Neural progenitor cell (in vitro differentiated cells): ENCODE measurements at regions not wholly inside any gene's neighbourhood (a gene's known extent, or its start where the extent isn't known, plus 50 kb on each side); places are given as distances from the start of the nearest gene placed in this dataset.

Experiments used
- DNase-seq: peaks from one replicate; pipeline ENCODE4 v3.0.0-alpha.2; 2016; ENCODE audit warnings: low spot score
- H2AFZ ChIP-seq: fragments of 200-600 bp; sonication (generic); replicated peaks from 2 replicates; pipeline ENCODE4 v1.6.1; 2016; ENCODE audit warnings: antibody characterized with exemption
- H3F3A ChIP-seq: fragments of 200-600 bp; sonication (generic); 2 replicates; pipeline ENCODE4 v1.6.1; 2016; ENCODE audit warnings: antibody characterized with exemption, low read depth
- H3K27ac ChIP-seq: fragments of 200-600 bp; sonication (generic); 2 replicates; pipeline ENCODE4 v1.5.1; 2016; ENCODE audit warnings: mild to moderate bottlenecking
- H3K27me3 ChIP-seq: fragments of 200-600 bp; sonication (generic); 2 replicates; pipeline ENCODE4 v1.6.1; 2016; ENCODE audit warnings: mild to moderate bottlenecking, moderate library complexity
- H3K36me3 ChIP-seq: fragments of 200-600 bp; sonication (generic); 2 replicates; pipeline ENCODE4 v1.5.1; 2016
- H3K4me1 ChIP-seq: fragments of 200-600 bp; sonication (generic); 2 replicates; pipeline ENCODE4 v1.6.1; 2016; ENCODE audit warnings: mixed run types
- H3K4me2 ChIP-seq: fragments of 200-600 bp; sonication (generic); 2 replicates; pipeline ENCODE4 v1.6.1; 2016
- H3K4me3 ChIP-seq: fragments of 200-600 bp; sonication (generic); 2 replicates; pipeline ENCODE4 v1.5.1; 2016
- H3K79me2 ChIP-seq: fragments of 200-600 bp; sonication (generic); 2 replicates; pipeline ENCODE4 v1.6.1; 2016; ENCODE audit warnings: low read depth
- H3K9ac ChIP-seq: fragments of 200-600 bp; sonication (generic); 2 replicates; pipeline ENCODE4 v1.6.1; 2016
- H3K9me3 ChIP-seq: fragments of 200-600 bp; sonication (generic); 2 replicates; pipeline ENCODE4 v1.5.1; 2016; ENCODE audit warnings: low read depth
- H4K20me1 ChIP-seq: fragments of 200-600 bp; sonication (generic); 2 replicates; pipeline ENCODE4 v1.6.1; 2016; ENCODE audit warnings: low read depth
- H3K27ac Mint-ChIP-seq: 3 replicates; pipeline ENCODE4 v1.8.0; 2021; ENCODE audit warnings: mixed read lengths
- H3K27me3 Mint-ChIP-seq: 2 replicates; pipeline ENCODE4 v1.8.0; 2022; ENCODE audit warnings: low read depth, mild to moderate bottlenecking, inconsistent platforms, moderate library complexity, mixed read lengths; ENCODE audit not compliant: insufficient read depth
- H3K36me3 Mint-ChIP-seq: 3 replicates; pipeline ENCODE4 v1.8.0; 2021; ENCODE audit warnings: mixed read lengths
- H3K4me1 Mint-ChIP-seq: 3 replicates; pipeline ENCODE4 v1.8.0; 2021; ENCODE audit warnings: mixed read lengths
- H3K4me3 Mint-ChIP-seq: 3 replicates; pipeline ENCODE4 v1.8.0; 2021; ENCODE audit warnings: mild to moderate bottlenecking, moderate library complexity, mixed read lengths
- H3K9me3 Mint-ChIP-seq: 3 replicates; pipeline ENCODE4 v1.8.0; 2020; ENCODE audit warnings: mixed read lengths
- EZH2 ChIP-seq: fragments of 200-600 bp; sonication (generic); IDR thresholded peaks from 2 replicates; pipeline ENCODE4 v1.6.1; 2017; ENCODE audit warnings: antibody characterized with exemption, mild to moderate bottlenecking, moderate library complexity
- EZH2phosphoT487 ChIP-seq: fragments of 200-600 bp; sonication (generic); IDR thresholded peaks from 2 replicates; pipeline ENCODE4 v1.6.1; 2017; ENCODE audit warnings: antibody characterized with exemption
- TF ChIP-seq, protein P1 (sequence below): fragments of 200-600 bp; sonication (generic); IDR thresholded peaks from 2 replicates; pipeline ENCODE4 v1.5.1; 2017; ENCODE audit warnings: antibody characterized with exemption, mild to moderate bottlenecking

GRCh38 chr6:28588666-28589065, 63.0 kb downstream of the GPX5 start:
- Histone ChIP-seq H3K27me3 (peaks cover 30% of the 10 kb centered on the region), H3K4me3 (peak overlapping the region; percentile 88), H3K9me3 (no peaks in the 10 kb centered on the region), H2AFZ (no peak overlapping the region), H3F3A (peaks cover 39% of the 10 kb centered on the region), H3K79me2 (peaks cover 26% of the 10 kb centered on the region), H4K20me1 (no peaks in the 10 kb centered on the region), H3K27ac (no peak overlapping the region), H3K4me2 (peak overlapping the region; percentile 85), H3K4me1 (peaks cover 25% of the 10 kb centered on the region), H3K36me3 (no peaks in the 10 kb centered on the region), H3K9ac (no peak overlapping the region)
- no peaks in the 10 kb centered on the region for H3K9me3 Mint-ChIP-seq
- peaks cover 47% of the 10 kb centered on the region for H3K4me1 Mint-ChIP-seq
- peak overlapping the region; percentile 90 for H3K27ac Mint-ChIP-seq
- H3K4me3 Mint-ChIP-seq: peak overlapping the region; percentile 87
- TF ChIP-seq EZH2 (no peak), EZH2phosphoT487 (no peak)
- TF ChIP-seq, protein P1, sequence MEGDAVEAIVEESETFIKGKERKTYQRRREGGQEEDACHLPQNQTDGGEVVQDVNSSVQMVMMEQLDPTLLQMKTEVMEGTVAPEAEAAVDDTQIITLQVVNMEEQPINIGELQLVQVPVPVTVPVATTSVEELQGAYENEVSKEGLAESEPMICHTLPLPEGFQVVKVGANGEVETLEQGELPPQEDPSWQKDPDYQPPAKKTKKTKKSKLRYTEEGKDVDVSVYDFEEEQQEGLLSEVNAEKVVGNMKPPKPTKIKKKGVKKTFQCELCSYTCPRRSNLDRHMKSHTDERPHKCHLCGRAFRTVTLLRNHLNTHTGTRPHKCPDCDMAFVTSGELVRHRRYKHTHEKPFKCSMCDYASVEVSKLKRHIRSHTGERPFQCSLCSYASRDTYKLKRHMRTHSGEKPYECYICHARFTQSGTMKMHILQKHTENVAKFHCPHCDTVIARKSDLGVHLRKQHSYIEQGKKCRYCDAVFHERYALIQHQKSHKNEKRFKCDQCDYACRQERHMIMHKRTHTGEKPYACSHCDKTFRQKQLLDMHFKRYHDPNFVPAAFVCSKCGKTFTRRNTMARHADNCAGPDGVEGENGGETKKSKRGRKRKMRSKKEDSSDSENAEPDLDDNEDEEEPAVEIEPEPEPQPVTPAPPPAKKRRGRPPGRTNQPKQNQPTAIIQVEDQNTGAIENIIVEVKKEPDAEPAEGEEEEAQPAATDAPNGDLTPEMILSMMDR: no peak
- H3K27me3 Mint-ChIP-seq: peaks cover 10% of the 10 kb centered on the region
- DNase-seq: no peak
- H3K36me3 Mint-ChIP-seq: no peaks in the 10 kb centered on the region

GRCh38 chr6:28589234-28589956, 63.7 kb downstream of the GPX5 start:
- TF ChIP-seq, protein P1: no peak
- TF ChIP-seq EZH2 (no peak), EZH2phosphoT487 (no peak)
- H3K9me3 Mint-ChIP-seq: no peaks in the 10 kb centered on the region
- H2AFZ ChIP-seq: peak overlapping the region; percentile 90

GRCh38 chr6:28589957-28590349, 64.3 kb downstream of the GPX5 start:
- Histone ChIP-seq H3K4me2 (peak overlapping the region; percentile 85), H3K9ac (no peak overlapping the region), H2AFZ (peak overlapping the region; percentile 90), H3K36me3 (no peaks in the 10 kb centered on the region), H3F3A (peaks cover 39% of the 10 kb centered on the region), H3K9me3 (no peaks in the 10 kb centered on the region), H3K4me3 (peak overlapping the region; percentile 88), H4K20me1 (no peaks in the 10 kb centered on the region), H3K27ac (no peak overlapping the region), H3K4me1 (peaks cover 25% of the 10 kb centered on the region), H3K27me3 (peaks cover 30% of the 10 kb centered on the region), H3K79me2 (peaks cover 19% of the 10 kb centered on the region)
- Mint-ChIP-seq H3K9me3 (no peaks in the 10 kb centered on the region), H3K36me3 (no peaks in the 10 kb centered on the region), H3K27me3 (peaks cover 10% of the 10 kb centered on the region), H3K27ac (peak overlapping the region; percentile 90), H3K4me3 (peak overlapping the region; percentile 87), H3K4me1 (peaks cover 42% of the 10 kb centered on the region)
- peak; percentile 39 for DNase-seq
- no peak for TF ChIP-seq EZH2phosphoT487
- TF ChIP-seq EZH2: no peak
- TF ChIP-seq, protein P1: no peak

More at GRCh38 chr6:28589234-28589956, 63.7 kb downstream of the GPX5 start:
- Mint-ChIP-seq H3K4me1 (peaks cover 47% of the 10 kb centered on the region), H3K27me3 (peaks cover 10% of the 10 kb centered on the region), H3K27ac (peak overlapping the region; percentile 90), H3K4me3 (peak overlapping the region; percentile 87), H3K36me3 (no peaks in the 10 kb centered on the region)
- peak; percentile 87 for DNase-seq
- no peaks in the 10 kb centered on the region for H3K36me3 ChIP-seq
- peak overlapping the region; percentile 85 for H3K4me2 ChIP-seq
- peaks cover 39% of the 10 kb centered on the region for H3F3A ChIP-seq
- no peaks in the 10 kb centered on the region for H4K20me1 ChIP-seq
- H3K27ac ChIP-seq: no peak overlapping the region
- peaks cover 30% of the 10 kb centered on the region for H3K27me3 ChIP-seq
- no peak overlapping the region for H3K9ac ChIP-seq
- H3K79me2 ChIP-seq: peaks cover 24% of the 10 kb centered on the region
- no peaks in the 10 kb centered on the region for H3K9me3 ChIP-seq
- peaks cover 25% of the 10 kb centered on the region for H3K4me1 ChIP-seq
- peak overlapping the region; percentile 88 for H3K4me3 ChIP-seq
